ENCODE measurements at regions not wholly inside any gene's neighbourhood (a gene's known extent, or its start where the extent isn't known, plus 50 kb on each side); places are given as distances from the start of the nearest gene placed in this dataset.

- Mint-ChIP-seq H3K9me3 (no peaks in the 10 kb centered on the region), H3K4me1 (peaks cover 6% of the 10 kb centered on the region), H3K27ac (no peak overlapping the region), H3K36me3 (ENCODE audit: low read depth) (no peaks in the 10 kb centered on the region), H3K27me3 (no peaks in the 10 kb centered on the region), H3K4me3 (no peak overlapping the region)
- CTCF ChIA-PET, result no interaction called here
- POLR2A ChIA-PET, result no interaction called here
- TF ChIP-seq, protein P1, sequence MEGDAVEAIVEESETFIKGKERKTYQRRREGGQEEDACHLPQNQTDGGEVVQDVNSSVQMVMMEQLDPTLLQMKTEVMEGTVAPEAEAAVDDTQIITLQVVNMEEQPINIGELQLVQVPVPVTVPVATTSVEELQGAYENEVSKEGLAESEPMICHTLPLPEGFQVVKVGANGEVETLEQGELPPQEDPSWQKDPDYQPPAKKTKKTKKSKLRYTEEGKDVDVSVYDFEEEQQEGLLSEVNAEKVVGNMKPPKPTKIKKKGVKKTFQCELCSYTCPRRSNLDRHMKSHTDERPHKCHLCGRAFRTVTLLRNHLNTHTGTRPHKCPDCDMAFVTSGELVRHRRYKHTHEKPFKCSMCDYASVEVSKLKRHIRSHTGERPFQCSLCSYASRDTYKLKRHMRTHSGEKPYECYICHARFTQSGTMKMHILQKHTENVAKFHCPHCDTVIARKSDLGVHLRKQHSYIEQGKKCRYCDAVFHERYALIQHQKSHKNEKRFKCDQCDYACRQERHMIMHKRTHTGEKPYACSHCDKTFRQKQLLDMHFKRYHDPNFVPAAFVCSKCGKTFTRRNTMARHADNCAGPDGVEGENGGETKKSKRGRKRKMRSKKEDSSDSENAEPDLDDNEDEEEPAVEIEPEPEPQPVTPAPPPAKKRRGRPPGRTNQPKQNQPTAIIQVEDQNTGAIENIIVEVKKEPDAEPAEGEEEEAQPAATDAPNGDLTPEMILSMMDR (IDR thresholded peaks at IDR 0.05), result no peak
- no peak for DNase-seq
- no peak for ATAC-seq (ENCODE audit: low read depth)
- intact Hi-C loops (cut with micrococcal nuclease), result no loop called here
Observed at GRCh38 chr14:38718519-38718918, 384.5 kb downstream of the SEC23A start.

GRCh38 chr14:38716926-38717325 is 386.1 kb downstream of the SEC23A start:
- ChIA-PET CTCF (no interaction called here), POLR2A (no interaction called here)
- peaks cover 6% of the 10 kb centered on the region for H3K4me1 Mint-ChIP-seq
- intact Hi-C loops (cut with micrococcal nuclease), result no loop called here
- no peaks in the 10 kb centered on the region for H3K9me3 Mint-ChIP-seq
- no peaks in the 10 kb centered on the region for H3K27me3 Mint-ChIP-seq
- no peak for DNase-seq
- H3K27ac Mint-ChIP-seq, result no peak overlapping the region
- ATAC-seq (ENCODE audit: low read depth), result peak; percentile 10
- no peaks in the 10 kb centered on the region for H3K36me3 Mint-ChIP-seq (ENCODE audit: low read depth)
- TF ChIP-seq, protein P1 (IDR thresholded peaks at IDR 0.05), result no peak
- H3K4me3 Mint-ChIP-seq, result no peak overlapping the region

DNA sequence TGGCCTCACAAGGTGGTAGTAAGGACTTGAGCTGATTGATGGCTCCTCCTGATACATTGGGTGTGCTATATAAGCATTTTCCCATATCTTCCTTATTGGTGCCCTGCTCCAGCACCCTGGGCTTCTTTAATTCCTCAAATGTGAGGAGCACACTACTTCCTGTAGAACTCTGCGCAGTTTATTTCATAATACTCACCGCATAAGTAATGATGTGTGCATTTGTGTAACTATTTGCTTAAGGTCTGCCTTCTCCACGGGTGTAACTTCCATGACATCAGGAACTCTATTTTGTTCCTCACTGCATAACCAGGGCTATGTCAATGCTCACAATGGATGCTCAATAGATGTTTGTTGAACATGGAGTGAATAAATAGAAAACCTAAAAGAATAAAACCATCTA is 392.2 kb downstream of the SEC23A start:
- H3K27ac Mint-ChIP-seq, result no peak overlapping the region
- H3K4me3 Mint-ChIP-seq, result no peak overlapping the region
- CTCF ChIA-PET, result no interaction called here
- no peak for DNase-seq
- intact Hi-C loops (cut with micrococcal nuclease), result no loop called here
- no peaks in the 10 kb centered on the region for H3K36me3 Mint-ChIP-seq (ENCODE audit: low read depth)
- TF ChIP-seq, protein P1 (IDR thresholded peaks at IDR 0.05), result no peak
- no peak for ATAC-seq (ENCODE audit: low read depth)
- POLR2A ChIA-PET, result no interaction called here
- H3K9me3 Mint-ChIP-seq, result no peaks in the 10 kb centered on the region
- H3K27me3 Mint-ChIP-seq, result no peaks in the 10 kb centered on the region
- no peaks in the 10 kb centered on the region for H3K4me1 Mint-ChIP-seq

GRCh38 chr14:38710196-38710595 is 392.8 kb downstream of the SEC23A start:
- DNase-seq (no peak), ATAC-seq (ENCODE audit: low read depth) (no peak)
- POLR2A ChIA-PET, result no interaction called here
- Mint-ChIP-seq H3K36me3 (ENCODE audit: low read depth) (no peaks in the 10 kb centered on the region), H3K27ac (no peak overlapping the region), H3K4me3 (no peak overlapping the region), H3K9me3 (no peaks in the 10 kb centered on the region), H3K4me1 (no peaks in the 10 kb centered on the region), H3K27me3 (no peaks in the 10 kb centered on the region)
- intact Hi-C loops (cut with micrococcal nuclease), result no loop called here
- CTCF ChIA-PET, result no interaction called here
- TF ChIP-seq, protein P1 (IDR thresholded peaks at IDR 0.05), result no peak

- no peak for DNase-seq
- H3K4me3 Mint-ChIP-seq, result no peak overlapping the region
- H3K9me3 Mint-ChIP-seq, result no peaks in the 10 kb centered on the region
- no peaks in the 10 kb centered on the region for H3K4me1 Mint-ChIP-seq
- TF ChIP-seq, protein P1 (IDR thresholded peaks at IDR 0.05), result no peak
- intact Hi-C loops (cut with micrococcal nuclease), result no loop called here
- no peak overlapping the region for H3K27ac Mint-ChIP-seq
- no peaks in the 10 kb centered on the region for H3K36me3 Mint-ChIP-seq (ENCODE audit: low read depth)
- no peaks in the 10 kb centered on the region for H3K27me3 Mint-ChIP-seq
- no peak for ATAC-seq (ENCODE audit: low read depth)
- ChIA-PET POLR2A (no interaction called here), CTCF (no interaction called here)
Observed at GRCh38 chr14:38705220-38705619, 397.8 kb downstream of the SEC23A start.

Measured in activated B cell treated with CpG ODN at 0.5 μM for 24 hours (primary cell).